Pons (tissue), 1 donor: ENCODE measurements at regions not wholly inside any gene's neighbourhood (a gene's known extent, or its start where the extent isn't known, plus 50 kb on each side); places are given as distances from the start of the nearest gene placed in this dataset.

Experiments
- DNase-seq: peaks from one replicate; pipeline ENCODE4 v3.0.0-alpha.2; 2016; ENCODE audit warnings: low spot score

- no peak for DNase-seq
Observed at GRCh38 chr6:91386204-91386603, 799.3 kb upstream of the MAP3K7 start.

GRCh38 chr6:91383207-91383606 lies 796.3 kb upstream of the MAP3K7 start:
- no peak for DNase-seq

GRCh38 chr6:91376686-91377085 lies 789.8 kb upstream of the MAP3K7 start:
- DNase-seq: no peak

GRCh38 chr6:91366781-91367180 lies 779.9 kb upstream of the MAP3K7 start:
- DNase-seq: no peak

DNA sequence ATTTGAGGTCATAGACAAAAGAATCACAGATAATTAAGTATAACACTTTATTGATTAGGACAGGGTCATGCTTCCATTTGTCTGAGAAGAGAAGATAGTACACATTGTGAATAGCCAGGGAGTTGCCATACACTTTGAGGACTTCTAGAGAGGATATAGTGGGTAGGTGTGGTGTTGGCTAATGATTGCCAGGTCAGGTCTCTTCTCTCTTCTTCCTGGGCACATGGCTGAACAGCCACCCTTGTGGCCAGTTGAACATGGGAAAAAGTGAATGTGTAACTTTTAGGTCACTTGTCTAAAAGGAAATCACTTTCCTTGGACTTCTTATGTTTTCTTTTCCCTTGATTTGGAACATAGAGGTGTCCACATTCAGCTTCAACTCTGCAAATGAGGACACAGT lies 772.1 kb upstream of the MAP3K7 start:
- DNase-seq: no peak

DNA sequence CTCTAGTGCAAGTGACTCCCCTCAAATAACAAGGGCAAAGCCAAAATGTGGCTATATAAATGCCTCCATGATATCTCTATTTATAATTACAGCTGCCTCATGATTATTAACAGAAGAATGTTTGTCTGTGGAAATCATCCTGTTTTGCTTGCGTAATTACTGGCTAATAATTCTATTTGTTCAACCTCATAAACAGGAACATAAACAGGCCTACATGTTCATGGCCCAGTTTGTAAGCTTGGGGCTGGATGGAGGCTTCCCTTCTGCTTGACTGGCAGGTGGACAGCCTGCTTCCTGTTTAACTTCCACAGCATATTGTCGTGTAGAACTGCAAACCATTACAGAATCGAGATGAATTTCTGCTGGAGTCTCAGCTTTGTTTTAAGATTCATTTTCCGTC lies 766.0 kb upstream of the MAP3K7 start:
- no peak for DNase-seq

DNA sequence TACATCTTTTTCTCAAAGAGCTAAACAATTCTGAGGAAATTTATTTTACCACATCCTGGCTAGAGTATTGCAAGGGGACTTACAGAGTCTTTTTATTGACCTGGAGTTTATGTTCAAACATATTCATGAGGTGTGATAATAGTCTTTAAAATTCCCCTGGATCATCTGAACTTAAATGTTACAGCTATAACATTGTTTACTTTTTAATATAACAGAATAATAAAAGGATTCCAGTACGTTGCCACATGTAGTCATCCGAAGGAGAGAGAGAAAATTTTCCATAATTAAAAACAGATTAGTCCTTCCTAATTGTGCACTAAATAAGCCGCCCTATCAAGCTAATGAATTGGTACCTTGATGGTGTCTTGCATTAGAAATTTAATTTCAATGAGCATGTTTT lies 765.4 kb upstream of the MAP3K7 start:
- DNase-seq: no peak

DNA sequence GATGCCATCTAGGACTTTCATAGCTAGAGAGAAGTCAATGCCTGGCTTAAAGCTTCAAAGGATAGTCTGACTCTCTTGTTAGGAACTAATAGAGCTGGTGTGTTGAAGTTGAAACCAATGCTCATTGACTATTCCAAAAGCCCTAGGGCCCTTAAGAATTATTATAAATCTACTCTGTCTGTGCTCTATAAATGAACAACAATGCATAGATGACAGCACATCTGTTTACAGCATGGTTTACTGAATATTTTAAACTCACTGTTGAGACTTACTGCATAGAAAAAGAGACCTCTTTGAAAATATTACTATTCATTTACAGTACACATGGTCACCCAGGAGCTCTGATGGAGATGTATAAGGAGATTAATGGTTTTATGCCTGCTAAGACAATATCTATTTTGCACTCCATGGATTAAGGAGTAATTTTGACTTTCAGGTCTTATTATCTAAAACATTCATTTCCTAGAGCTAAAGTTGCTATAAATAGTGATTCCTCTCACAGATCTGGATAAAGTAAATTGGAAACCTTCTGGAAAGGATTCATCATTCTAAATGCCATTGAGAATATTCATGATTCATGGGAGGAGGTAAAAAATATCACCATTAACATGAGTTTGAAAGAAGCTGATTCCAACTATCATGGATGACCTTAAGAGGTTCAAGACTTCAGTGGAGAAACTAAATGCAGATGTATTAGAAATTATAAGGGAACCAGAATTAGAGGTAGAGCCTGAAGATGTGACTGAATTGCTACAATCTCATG lies 763.5 kb upstream of the MAP3K7 start:
- DNase-seq: no peak

GRCh38 chr6:91341473-91341872 lies 754.6 kb upstream of the MAP3K7 start:
- DNase-seq: no peak

GRCh38 chr6:91340896-91341395 lies 754.1 kb upstream of the MAP3K7 start:
- no peak for DNase-seq

GRCh38 chr6:91337967-91338366 lies 751.1 kb upstream of the MAP3K7 start:
- no peak for DNase-seq

- no peak for DNase-seq
Observed at GRCh38 chr6:91330896-91331295, 744.0 kb upstream of the MAP3K7 start.

DNA sequence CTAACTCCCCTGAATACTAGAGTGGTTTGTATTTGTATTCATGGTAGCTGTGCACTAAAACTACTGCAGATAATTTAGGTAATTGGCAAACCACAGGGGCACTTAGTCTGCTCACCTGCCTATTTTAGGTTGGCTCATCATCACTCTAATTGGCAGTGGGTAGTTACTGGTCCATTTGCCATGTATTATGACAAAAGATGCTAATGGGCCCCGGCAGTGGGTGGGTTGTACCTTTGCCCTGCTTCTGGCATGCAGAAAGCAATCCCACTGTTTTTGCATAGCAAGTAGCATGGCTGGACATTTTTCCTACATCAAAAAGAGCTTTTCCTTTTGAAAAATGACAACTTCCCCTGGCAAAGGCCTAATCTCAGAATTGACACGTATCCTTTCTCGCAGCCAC lies 741.4 kb upstream of the MAP3K7 start:
- DNase-seq: no peak

DNA sequence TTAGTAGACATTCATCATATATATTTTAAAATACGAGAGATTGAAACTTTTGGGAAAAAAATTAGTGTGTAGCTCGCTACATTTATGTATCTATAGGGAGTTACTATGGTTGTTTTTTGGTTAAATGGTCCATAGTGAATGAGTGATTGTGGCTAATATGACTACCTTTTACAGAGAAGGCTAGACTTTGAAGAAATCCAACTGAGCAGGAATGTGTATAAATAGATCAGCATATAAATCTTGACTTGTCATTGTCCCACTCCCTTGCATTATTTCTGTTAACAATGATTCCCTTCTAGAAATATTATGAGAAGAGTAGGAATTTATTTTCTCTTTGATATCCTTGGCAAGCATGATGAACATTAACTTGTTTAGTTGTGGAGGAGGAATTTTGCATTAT lies 737.8 kb upstream of the MAP3K7 start:
- DNase-seq: no peak

DNA sequence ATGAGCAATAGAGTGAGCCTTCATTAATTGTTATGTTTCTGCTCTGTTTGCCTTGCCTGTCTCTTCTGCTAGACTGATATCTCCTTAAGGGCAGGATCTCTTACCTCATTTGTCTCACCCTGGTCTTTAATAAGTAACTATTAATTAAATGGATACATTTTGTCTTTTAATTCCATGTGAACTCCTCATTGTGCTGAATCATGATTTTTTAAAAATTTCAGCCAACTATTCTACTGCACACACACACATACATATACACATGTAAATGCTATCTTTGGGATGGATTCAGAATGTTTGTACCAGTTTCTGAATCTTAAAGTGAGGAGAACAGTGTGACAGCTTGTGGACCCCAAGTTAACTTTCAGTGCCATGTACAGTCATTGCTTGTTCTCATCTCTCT lies 731.1 kb upstream of the MAP3K7 start:
- DNase-seq: no peak

DNA sequence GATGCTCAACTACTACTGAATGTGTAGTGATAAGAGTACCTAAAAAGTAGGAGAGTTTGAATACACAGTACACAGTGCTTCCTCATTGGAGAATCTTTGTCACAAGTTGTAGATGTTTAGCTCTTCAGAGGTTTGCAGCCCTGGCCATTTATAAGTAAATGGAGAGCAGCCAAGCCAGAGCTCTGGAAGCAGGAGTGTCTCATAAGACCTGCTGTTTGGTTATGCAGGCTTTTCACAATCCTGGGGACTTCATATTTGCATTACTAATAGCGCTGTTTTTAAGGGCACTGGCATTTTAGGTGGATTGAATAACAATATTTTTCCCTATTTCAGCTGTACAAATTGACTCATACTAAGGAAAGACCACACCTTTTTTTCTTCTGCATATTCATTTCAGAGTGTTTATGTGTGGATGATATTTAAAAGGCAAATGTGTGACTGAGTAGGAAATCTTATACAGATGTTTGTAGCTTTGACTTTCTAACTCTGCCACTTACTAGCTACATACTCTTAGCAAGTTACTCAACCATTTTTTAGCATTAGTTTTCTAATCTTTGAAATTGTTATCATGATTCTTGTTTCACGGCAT lies 730.5 kb upstream of the MAP3K7 start:
- no peak for DNase-seq

- DNase-seq: no peak
Observed at GRCh38 chr6:91310178-91310577, 723.3 kb upstream of the MAP3K7 start.

- no peak for DNase-seq
Observed at GRCh38 chr6:91305755-91306154, 718.9 kb upstream of the MAP3K7 start.

DNA sequence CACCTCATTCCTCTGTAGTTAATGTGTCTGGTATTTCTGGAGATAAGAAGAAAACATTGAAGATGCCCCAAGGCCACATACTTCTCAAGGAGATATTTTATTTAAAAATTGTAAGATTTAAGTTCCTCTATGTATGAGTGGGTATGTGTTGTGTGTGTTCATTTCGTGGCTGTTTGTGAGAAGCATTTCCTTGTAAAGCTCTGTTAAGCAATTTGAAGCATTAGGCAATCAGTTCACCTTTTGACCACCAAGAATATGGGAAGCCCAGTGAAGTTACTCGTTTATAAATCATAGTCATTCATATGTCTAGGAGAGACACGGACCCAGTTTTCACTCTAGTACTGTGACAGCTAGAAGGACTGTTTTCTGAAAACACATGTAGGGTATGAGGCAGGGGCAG lies 717.6 kb upstream of the MAP3K7 start:
- DNase-seq: no peak

DNA sequence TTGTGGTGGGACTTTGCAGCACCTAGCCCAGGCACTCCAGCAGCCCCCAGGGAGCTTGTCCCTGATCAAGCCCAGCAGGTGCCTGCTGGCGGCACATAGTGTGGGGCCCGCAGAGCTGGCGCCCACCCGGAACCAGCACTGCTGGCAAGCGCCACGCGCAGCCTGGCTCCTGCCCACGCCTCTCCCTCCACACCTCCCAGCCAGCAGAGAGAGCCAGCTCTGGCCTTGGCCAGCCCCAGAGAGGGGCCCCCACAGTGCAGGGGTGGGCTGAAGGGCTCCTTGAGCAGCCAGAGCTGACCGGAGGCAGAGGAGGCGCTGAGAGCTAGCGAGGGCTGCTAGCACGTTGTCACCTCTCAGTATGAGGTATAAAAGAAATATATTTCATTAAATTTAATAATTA lies 716.5 kb upstream of the MAP3K7 start:
- no peak for DNase-seq

DNA sequence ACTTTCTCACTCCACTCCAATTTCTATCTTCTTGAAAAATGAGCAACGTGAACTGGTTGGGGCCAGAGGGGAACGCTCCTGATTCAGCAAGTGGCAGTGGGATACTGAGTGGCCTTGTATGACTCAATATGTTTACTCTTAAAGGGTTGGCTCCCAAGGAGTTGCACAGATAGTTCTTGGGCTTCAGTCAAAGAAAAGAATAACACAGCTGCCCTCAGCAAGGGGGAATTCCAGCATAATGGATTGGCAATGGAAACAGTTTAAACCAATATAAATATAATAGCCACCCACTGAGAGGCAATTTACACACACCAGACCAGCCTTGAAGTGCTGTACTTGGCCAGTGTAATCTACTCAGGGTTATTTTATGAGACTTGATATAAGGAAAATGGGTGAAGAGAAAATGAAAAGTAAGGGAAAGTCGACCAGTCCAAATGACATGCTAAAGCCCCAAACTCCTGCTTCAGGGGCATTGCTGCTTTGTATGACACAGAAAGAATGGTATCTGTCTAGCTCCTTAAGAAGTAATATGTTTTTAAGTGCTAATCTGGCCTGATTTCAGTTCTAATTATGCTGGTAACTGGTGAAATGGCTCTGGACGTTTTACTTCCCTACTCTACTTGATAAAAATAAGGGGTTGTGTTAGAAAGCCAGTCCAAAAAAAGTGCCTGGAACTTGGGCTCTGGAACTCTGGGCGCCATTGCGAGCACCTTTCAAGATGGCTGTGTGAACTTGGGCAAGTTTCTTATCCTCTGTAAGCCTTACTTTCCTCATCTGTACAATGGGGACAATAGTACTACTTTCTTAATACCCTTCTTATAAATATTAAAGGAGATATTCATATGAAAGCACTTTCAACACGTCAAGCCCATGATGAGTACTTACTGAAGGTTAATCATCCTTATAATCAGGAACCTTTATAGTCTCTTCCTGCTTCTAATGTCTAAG lies 712.9 kb upstream of the MAP3K7 start:
- no peak for DNase-seq

DNA sequence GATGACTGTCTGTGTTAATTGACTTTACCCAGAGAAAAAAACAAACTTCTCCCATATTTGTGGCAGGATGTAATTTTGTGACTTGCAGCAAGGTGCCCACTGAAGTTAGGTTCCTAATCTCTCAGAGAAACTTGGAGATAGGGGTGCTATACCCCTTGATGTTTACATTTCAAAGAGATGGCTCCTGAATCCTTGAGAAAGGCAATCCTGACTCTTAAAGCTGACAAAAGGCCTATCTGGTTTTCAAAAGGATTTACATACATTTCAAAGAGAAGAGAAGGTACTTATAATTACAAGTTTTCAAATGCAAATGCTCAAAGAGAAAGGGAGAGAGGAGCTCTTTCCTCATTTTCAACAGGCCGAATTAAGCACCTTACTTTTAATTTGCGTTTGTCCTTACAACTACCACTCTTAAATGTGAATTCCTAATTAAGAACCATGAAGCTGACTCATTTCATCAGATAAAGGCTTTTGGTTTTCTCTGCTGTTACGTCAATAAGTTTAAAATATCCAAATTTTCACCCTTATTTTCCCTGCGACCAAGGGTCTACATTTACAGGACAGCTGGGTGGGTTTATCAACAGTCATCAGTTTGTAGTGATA lies 711.8 kb upstream of the MAP3K7 start:
- DNase-seq: no peak
